NCI-H526 (cell line): ENCODE measurements at regions not wholly inside any gene's neighbourhood (a gene's known extent, or its start where the extent isn't known, plus 50 kb on each side); places are given as distances from the start of the nearest gene placed in this dataset.

Experiments
- DNase-seq, 2 experiments: peaks; one replicate each; lab custom pipeline; 2025; lab: John Stamatoyannopoulos, UW

- no peak for DNase-seq
Observed at GRCh38 chr2:228590681-228591080, 409.2 kb upstream of the SPHKAP start.

DNA sequence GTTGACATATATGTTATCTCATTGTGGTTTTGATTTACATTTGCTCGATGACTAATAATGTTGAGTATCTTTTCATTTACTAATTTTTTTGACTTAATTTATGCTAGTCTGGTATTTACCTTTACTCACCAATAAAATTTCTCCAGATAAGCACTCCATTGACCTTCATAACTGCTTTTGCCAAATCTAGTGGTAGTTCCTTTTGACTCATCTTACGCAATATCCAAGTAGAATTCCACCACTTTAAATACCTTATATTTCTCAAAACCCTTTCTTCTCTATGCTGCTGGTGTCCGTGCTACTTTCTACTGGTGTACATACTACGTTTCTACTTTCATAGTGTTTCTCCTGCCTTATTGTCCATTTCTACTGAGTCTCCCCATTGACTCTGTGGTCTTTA is 407.6 kb upstream of the SPHKAP start:
- no peak for DNase-seq

- no peak for DNase-seq
Observed at GRCh38 chr2:228581731-228582130, 400.2 kb upstream of the SPHKAP start.

GRCh38 chr2:228575897-228576296 is 394.4 kb upstream of the SPHKAP start:
- DNase-seq, result no peak

- DNase-seq, result peak; percentile 42 to 57
Observed at GRCh38 chr2:228568275-228568674, 386.8 kb upstream of the SPHKAP start.

- no peak for DNase-seq
Observed at GRCh38 chr2:228561816-228562215, 380.3 kb upstream of the SPHKAP start.

- DNase-seq, result no peak
Observed at GRCh38 chr2:228559774-228560415, 378.4 kb upstream of the SPHKAP start.

- DNase-seq, result no peak
Observed at GRCh38 chr2:228556717-228557116, 375.2 kb upstream of the SPHKAP start.

- DNase-seq, result no peak
Observed at GRCh38 chr2:228549441-228550007, 368.0 kb upstream of the SPHKAP start.

- DNase-seq, result no peak
Observed at GRCh38 chr2:228548230-228548629, 366.7 kb upstream of the SPHKAP start.

- DNase-seq, result no peak
Observed at GRCh38 chr2:228545748-228546145, 364.3 kb upstream of the SPHKAP start.

- DNase-seq, result no peak
Observed at GRCh38 chr2:228545041-228545747, 363.7 kb upstream of the SPHKAP start.

DNA sequence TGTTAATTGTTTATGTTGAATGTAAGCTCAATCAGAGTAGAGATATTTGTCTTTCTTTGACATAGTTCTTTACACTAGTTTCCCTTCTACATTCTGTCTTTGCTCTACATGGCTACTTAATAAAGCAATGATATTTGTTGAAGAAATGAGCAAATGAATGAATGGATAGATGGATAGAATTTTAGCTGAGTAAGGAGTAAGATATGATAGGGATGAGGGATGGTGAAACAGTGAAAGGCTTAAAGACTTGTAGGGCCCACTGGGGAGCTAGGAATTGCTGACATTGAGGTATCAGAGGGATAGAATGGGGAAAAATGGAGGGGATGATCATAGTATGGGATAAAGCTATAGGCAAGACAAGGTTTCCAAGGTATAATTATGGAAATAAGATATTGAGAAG is 361.6 kb upstream of the SPHKAP start:
- DNase-seq, result no peak

DNA sequence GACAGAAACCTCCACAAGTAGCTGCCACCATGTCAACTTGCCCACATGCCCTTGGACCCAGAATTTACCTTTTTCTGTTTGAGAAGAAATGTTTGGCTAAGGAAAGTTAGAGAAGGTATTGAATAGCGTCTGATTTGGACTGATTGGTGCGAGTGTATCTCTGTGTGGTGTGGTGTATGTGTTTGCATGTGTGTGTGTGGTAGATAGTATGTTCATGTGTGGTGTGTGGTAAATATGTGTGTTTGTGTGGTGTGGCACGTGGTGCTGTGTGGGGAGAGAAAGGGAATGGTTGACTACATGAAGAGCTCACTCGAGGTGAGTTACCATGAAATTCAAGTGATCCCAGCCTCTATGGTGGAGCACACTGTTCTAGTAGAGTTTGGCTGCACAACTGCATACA is 360.8 kb upstream of the SPHKAP start:
- DNase-seq, result no peak

DNA sequence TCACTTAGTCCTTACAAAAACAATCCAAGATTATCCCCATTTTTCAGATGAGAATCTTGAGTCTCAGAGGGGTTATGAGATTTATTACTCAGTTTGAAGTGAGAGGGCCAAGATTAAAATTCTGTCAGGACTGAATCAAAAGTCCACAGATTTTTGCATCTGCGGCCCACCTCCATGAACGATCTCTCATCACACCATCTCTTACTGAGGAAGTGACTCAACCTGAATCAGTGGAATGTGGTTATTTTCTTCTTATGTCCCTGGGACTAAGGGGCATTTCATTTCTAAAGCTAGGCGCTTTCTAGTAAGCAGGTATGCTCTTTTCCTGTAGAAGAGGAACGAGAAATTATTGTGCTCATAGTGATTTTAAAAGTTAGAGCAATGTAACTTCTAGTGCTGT is 360.3 kb upstream of the SPHKAP start:
- no peak for DNase-seq

- no peak for DNase-seq
Observed at GRCh38 chr2:228540976-228541375, 359.5 kb upstream of the SPHKAP start.

GRCh38 chr2:228535396-228535795 is 353.9 kb upstream of the SPHKAP start:
- DNase-seq, result peak in 1 of 2 experiments; percentile 14

DNA sequence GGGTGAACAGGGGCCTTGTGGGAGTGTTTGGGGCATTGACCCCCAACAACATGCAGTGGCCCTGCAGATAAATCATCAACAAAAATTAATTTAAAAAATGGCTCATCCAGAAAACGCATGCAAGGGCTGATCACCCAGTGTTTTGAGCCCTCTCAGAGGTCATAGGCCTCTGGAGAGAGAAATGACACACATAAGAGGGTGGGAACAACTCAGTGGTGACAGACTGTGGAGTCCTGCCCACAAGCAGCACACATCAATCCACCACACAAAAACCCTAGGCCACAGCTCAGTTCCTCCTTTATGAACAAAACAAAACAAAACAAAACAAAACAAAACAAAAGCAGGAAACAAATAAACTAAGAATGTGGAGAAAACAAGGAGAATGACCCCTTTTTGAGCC is 351.7 kb upstream of the SPHKAP start:
- no peak for DNase-seq

- no peak for DNase-seq
Observed at GRCh38 chr2:228532233-228532632, 350.7 kb upstream of the SPHKAP start.

DNA sequence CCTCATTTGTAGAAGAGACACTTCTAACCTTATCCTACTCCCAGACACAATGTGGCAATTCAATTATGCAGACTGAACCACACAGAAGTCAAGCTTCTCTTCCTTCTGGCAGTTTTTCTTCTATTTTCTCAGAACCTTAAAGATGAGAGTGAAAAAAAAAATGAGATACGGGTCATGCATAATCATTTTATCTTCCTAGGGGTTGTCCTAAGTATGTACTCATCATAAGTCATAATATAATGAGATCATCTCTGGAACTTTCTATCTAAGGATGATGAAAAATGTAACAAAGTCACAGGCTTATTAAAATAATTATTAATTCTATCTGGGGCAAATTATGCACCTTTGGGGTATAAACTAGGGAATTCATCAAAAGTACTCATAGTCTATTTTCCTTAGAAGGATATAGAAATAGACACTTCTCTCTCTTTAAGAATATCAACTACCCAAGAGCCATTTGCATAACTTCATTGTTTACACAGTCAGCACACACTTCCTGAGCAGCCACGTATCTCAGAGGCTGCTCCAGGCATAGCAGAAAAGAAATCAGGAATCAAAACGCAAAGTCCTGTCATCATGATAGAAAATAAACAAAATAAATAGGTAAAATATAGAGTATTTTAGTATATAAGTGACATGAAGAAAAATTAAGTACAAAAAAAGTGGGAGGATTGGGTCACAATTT is 345.9 kb upstream of the SPHKAP start:
- DNase-seq, result peak in 1 of 2 experiments; percentile 48

DNA sequence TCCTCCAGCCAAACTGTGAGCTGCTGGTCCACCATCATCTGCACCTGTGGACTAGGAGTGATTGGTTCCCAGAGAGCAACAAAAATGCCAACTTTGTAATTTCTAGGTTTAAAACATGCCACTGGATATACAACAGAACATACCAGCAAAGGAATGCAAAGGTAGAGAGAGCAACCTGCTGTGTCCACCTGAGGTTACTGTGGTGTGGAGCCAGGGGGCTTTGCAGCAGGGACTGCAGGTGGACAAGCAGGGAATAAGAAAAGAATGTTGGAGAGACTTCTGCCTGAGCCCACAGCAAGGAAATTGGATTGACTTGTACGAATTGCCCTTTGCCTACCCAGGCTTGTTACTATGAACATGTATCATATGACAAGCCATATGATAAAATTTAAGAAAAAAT is 345.2 kb upstream of the SPHKAP start:
- no peak for DNase-seq

DNA sequence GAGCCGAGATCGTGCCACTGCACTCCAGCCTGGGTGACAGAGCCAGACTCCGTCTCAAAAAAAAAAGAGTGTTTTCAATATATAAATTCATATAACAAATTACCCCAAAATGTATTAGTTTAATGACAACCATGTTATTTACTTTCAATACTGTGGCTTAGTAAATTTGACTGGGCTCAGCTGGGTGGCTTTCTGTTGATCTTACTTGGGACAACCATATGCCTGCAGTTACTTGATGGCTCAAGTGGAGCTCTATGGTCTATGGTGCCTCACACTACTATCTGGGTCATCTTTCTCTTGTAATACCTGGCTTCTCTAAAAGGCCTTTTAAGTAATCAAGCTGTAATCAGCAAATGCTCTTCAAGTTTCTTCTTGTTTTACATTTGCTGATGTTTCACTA is 341.5 kb upstream of the SPHKAP start:
- no peak for DNase-seq

DNA sequence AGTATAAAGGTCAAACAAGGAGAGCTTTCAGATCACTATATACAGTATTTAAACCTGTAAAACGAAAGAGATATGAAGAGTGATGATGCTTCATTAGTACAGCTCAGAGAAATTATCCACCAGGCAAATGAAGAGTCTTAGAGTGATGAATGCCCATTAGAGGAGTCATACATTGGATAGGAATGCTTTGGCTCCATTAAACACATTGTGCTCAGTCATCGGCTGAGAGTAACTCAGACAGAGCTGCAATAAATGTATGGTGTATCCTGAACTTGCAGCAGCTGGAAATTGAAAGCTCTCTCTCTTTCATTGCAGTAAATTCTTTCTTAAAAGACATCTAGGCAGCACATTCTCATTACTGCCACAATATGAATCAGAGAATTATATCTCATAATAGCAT is 340.8 kb upstream of the SPHKAP start:
- DNase-seq, result no peak
